Putamen (tissue), 1 donor: ENCODE measurements at regions not wholly inside any gene's neighbourhood (a gene's known extent, or its start where the extent isn't known, plus 50 kb on each side); places are given as distances from the start of the nearest gene placed in this dataset.

ENCODE experiments used
- DNase-seq: peaks from one replicate; pipeline ENCODE4 v3.0.0-alpha.2; 2016; ENCODE audit warnings: low spot score

GRCh38 chr3:40858364-40859115 is 333.8 kb downstream of the ZNF621 start:
- no peak for DNase-seq

- no peak for DNase-seq
Measured at GRCh38 chr3:40862946-40863345, 336.4 kb upstream of the CTNNB1 start.

- no peak for DNase-seq
Measured at GRCh38 chr3:40864146-40864782, 335.0 kb upstream of the CTNNB1 start.

- no peak for DNase-seq
Measured at GRCh38 chr3:40864915-40865314, 334.4 kb upstream of the CTNNB1 start.

GRCh38 chr3:40867797-40868196 is 331.5 kb upstream of the CTNNB1 start:
- DNase-seq, result peak; percentile 28

GRCh38 chr3:40869013-40869412 is 330.3 kb upstream of the CTNNB1 start:
- no peak for DNase-seq

- no peak for DNase-seq
Measured at GRCh38 chr3:40869939-40870338, 329.4 kb upstream of the CTNNB1 start.

GRCh38 chr3:40871394-40871793 is 327.9 kb upstream of the CTNNB1 start:
- no peak for DNase-seq

GRCh38 chr3:40872258-40872920 is 326.9 kb upstream of the CTNNB1 start:
- no peak for DNase-seq

- DNase-seq, result no peak
Measured at GRCh38 chr3:40873476-40873875, 325.8 kb upstream of the CTNNB1 start.

- no peak for DNase-seq
Measured at GRCh38 chr3:40873934-40874699, 325.2 kb upstream of the CTNNB1 start.

- no peak for DNase-seq
Measured at GRCh38 chr3:40875581-40875980, 323.7 kb upstream of the CTNNB1 start.

GRCh38 chr3:40876009-40876408 is 323.3 kb upstream of the CTNNB1 start:
- no peak for DNase-seq

- no peak for DNase-seq
Measured at GRCh38 chr3:40876496-40876895, 322.8 kb upstream of the CTNNB1 start.

GRCh38 chr3:40877631-40878463 is 321.5 kb upstream of the CTNNB1 start:
- peak; percentile 75 for DNase-seq

GRCh38 chr3:40878464-40878905 is 320.8 kb upstream of the CTNNB1 start:
- DNase-seq, result no peak

GRCh38 chr3:40885430-40885829 is 313.9 kb upstream of the CTNNB1 start:
- no peak for DNase-seq

- DNase-seq, result no peak
Measured at GRCh38 chr3:40886660-40887425, 312.5 kb upstream of the CTNNB1 start.

- no peak for DNase-seq
Measured at GRCh38 chr3:40891186-40891585, 308.1 kb upstream of the CTNNB1 start.

- no peak for DNase-seq
Measured at GRCh38 chr3:40895109-40895508, 304.2 kb upstream of the CTNNB1 start.

- DNase-seq, result no peak
Measured at GRCh38 chr3:40899286-40899712, 300.0 kb upstream of the CTNNB1 start.
